HG03060 (cell line): ENCODE measurements at regions not wholly inside any gene's neighbourhood (a gene's known extent, or its start where the extent isn't known, plus 50 kb on each side); places are given as distances from the start of the nearest gene placed in this dataset.

Experiments used
- ATAC-seq: cut with Tn5 transposase; IDR thresholded peaks from one replicate; pipeline ENCODE4 v1.9.1; 2021; ENCODE audit warnings: low read depth, moderate number of reproducible peaks; ENCODE audit not compliant: unreplicated experiment

- no peak for ATAC-seq
Measured at GRCh38 chr3:111338059-111338698, 203.8 kb upstream of the CD96 start.

- ATAC-seq: no peak
Measured at GRCh38 chr3:111339017-111339416, 203.0 kb upstream of the CD96 start.

GRCh38 chr3:111351334-111351733, 190.7 kb upstream of the CD96 start:
- no peak for ATAC-seq

GRCh38 chr3:111352585-111352984, 189.4 kb upstream of the CD96 start:
- no peak for ATAC-seq

GRCh38 chr3:111359261-111360030, 182.6 kb upstream of the CD96 start:
- no peak for ATAC-seq

GRCh38 chr3:111362381-111363009, 179.5 kb upstream of the CD96 start:
- no peak for ATAC-seq

- no peak for ATAC-seq
Measured at GRCh38 chr3:111366515-111366914, 175.5 kb upstream of the CD96 start.

GRCh38 chr3:111368056-111368455, 173.9 kb upstream of the CD96 start:
- no peak for ATAC-seq

GRCh38 chr3:111369958-111370357, 172.0 kb upstream of the CD96 start:
- no peak for ATAC-seq

- no peak for ATAC-seq
Measured at GRCh38 chr3:111373239-111373638, 168.8 kb upstream of the CD96 start.

GRCh38 chr3:111373861-111374260, 168.1 kb upstream of the CD96 start:
- no peak for ATAC-seq

- no peak for ATAC-seq
Measured at GRCh38 chr3:111385971-111386495, 156.0 kb upstream of the CD96 start.

GRCh38 chr3:111392894-111393398, 149.1 kb upstream of the CD96 start:
- no peak for ATAC-seq

- no peak for ATAC-seq
Measured at GRCh38 chr3:111412656-111413055, 129.3 kb upstream of the CD96 start.

GRCh38 chr3:111414531-111414930, 127.5 kb upstream of the CD96 start:
- ATAC-seq: no peak

GRCh38 chr3:111415018-111415417, 127.0 kb upstream of the CD96 start:
- ATAC-seq: no peak

- no peak for ATAC-seq
Measured at GRCh38 chr3:111418391-111418790, 123.6 kb upstream of the CD96 start.

- ATAC-seq: no peak
Measured at GRCh38 chr3:111428301-111428700, 113.7 kb upstream of the CD96 start.

GRCh38 chr3:111434941-111435622, 106.9 kb upstream of the CD96 start:
- ATAC-seq: no peak

- ATAC-seq: no peak
Measured at GRCh38 chr3:111438283-111438682, 103.7 kb upstream of the CD96 start.

GRCh38 chr3:111454551-111454950, 87.4 kb upstream of the CD96 start:
- ATAC-seq: no peak
